T-helper 2 cell (primary cell): ENCODE measurements at regions not wholly inside any gene's neighbourhood (a gene's known extent, or its start where the extent isn't known, plus 50 kb on each side); places are given as distances from the start of the nearest gene placed in this dataset.

ENCODE experiments used
- DNase-seq, 5 experiments: peaks; one replicate each; pipeline versions ENCODE4 v3.0.0 to v3.0.0-alpha.2; 2012 to 2022

GRCh38 chrX:39518476-39519029, 579.2 kb downstream of the BCOR start:
- no peak for DNase-seq

DNA sequence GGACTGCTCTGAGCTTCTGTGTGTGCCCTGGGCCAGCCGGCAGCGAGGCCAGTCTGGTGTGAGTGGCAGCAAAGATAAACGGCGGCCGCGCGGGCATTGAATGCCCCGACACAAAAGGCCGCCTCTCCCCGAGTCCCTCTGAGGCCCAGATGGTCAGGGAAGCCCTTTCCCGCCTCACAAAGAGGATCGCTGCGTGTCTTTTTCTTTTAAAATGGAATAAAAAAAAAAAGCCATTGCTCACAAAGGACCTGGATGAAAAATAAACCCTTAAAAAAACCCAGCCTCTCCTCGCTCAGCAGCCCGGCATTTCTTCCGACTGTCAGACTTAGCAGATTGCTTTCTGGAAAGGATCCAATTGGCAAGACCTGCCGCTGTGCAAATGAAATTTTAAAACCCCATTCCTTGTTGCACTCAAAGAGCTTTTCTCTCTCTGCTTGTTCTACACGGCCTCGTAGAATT, 578.7 kb downstream of the BCOR start:
- DNase-seq, result no peak

DNA sequence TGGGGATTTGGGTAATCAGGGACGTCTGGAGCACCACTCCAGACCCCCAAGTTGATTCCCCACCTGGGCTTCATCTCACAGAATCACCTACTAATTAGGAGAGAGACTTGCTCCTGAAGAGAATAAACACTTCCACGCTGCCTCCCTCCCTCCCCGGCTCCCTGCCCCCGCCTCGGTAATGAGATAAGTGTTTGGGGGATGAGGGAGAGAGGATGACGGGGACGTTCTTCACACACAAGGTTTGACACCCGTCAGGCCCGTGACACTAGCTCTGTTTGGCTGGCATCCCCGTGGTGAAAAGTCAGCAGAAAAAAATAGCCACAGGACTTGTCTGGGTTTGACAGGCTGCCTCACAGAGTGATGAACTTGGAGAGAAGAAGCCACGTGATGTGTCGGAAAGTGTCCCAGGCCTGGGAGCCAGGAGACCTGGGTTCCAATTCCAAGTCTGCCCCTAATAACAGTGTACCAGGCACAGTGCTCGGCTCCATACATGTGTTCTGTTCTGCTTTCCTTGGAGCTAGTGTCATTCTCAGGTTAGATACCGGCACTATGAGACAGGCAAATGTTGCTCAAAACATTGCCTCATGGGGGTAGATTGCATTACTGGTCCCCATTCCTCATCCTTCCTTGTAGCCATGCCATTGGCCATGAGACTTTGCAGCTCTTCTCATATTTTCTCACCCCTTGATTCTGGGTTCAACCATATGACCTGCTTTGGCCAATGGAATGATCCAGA, 578.0 kb downstream of the BCOR start:
- DNase-seq, result no peak

- no peak for DNase-seq
Observed at GRCh38 chrX:39525758-39526157, 572.0 kb downstream of the BCOR start.

- DNase-seq, result no peak
Observed at GRCh38 chrX:39527025-39527424, 570.7 kb downstream of the BCOR start.

DNA sequence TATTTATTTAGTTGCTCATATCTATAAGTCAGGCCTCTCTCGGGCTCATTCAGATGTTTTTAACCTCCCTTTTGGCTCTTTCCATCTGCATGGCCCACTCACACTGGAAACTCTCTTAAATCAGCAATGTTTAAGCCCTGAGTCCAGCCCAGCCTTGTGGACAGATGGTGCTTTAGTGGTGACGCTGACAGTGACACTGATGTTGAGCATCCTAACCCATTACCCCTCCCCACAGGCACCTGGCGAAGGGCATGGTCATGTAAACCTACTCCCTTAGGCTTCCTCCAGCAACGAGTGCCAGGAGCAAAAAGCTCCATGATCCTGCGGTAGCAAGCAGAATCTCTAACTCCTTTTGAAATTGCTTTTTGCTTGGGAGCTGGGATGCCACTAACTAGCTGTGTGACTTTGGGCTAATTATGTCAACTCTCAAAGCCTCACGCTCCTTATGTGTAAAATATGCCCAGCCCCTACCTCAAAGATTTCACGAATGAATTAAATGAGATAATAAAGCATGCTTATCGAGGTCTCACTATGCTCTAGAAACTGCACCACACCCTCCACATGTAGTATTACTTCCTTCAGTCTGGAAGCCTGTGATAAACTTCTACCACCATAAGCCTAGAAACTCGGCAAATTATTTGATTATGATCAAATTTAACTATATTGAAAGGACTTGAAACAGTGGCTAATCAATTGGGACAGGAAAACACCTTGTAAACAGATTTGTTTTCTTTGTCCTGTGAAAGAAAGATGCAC, 569.4 kb downstream of the BCOR start:
- no peak for DNase-seq

- no peak for DNase-seq
Observed at GRCh38 chrX:39532761-39533160, 565.0 kb downstream of the BCOR start.

GRCh38 chrX:39534949-39535348, 562.8 kb downstream of the BCOR start:
- DNase-seq, result no peak

DNA sequence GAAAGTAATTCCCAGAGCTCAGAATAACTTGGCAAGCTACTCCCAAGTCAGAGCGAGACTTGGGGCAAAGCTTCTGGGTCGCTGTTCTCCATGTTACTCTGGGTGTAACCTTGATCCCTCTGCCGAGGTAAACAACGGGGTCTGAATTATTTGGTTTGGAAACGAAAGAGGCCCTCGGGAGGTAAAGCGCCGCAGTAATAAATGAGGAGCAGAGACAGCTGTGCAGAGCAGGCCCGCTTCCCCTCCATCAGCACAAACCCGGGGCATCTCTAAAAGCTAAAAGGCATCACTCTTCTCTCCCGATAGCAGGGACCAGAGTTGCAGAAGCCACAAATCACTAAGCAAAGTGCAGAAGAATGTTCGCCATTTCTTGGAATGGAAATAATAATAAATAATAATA, 561.5 kb downstream of the BCOR start:
- no peak for DNase-seq

- DNase-seq, result no peak
Observed at GRCh38 chrX:39541881-39542280, 555.9 kb downstream of the BCOR start.

- DNase-seq, result no peak
Observed at GRCh38 chrX:39542316-39542715, 555.4 kb downstream of the BCOR start.

GRCh38 chrX:39550795-39551361, 546.9 kb downstream of the BCOR start:
- DNase-seq, result peak in 1 of 5 experiments; percentile 5

DNA sequence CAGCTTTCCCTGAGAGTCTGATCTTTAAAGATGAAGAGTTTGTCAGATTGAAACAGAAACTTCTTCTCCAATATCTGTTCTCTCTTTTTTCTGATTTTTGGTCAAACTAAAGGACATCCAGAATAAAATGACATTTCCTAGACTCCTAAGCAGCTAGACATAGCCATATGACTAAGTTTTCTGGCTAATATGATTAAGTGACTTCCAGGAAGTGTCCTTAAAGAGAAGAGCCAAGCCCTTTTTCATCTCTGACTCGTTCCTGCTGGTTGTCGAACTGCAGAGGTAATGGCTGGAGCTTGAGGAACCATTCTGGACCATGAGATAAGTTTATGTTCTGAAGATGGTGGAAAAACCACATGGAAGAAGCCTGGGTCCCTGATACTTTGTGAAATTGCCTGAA, 546.0 kb downstream of the BCOR start:
- DNase-seq, result no peak

- no peak for DNase-seq
Observed at GRCh38 chrX:39555431-39555830, 542.3 kb downstream of the BCOR start.

GRCh38 chrX:39556056-39556455, 541.7 kb downstream of the BCOR start:
- DNase-seq, result no peak

DNA sequence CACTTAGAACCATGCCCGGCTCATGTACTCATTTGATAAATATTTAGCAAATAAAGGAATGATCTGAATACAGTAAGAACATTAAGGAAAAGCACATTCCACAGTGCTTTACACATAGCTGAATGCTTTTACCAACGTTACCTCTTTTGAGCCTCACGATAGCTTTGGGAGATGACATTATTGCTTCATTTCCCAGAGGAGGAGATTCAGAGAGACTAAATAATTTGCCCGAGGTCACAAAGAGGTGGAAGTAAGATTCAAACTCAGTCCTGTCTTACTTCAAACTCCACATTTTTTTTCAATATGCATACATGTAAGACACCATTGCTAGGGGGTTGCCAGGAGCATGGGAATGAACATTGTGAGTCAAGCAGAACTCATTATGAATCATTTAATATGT, 538.5 kb downstream of the BCOR start:
- DNase-seq, result no peak

- DNase-seq, result no peak
Observed at GRCh38 chrX:39560271-39560670, 537.5 kb downstream of the BCOR start.

DNA sequence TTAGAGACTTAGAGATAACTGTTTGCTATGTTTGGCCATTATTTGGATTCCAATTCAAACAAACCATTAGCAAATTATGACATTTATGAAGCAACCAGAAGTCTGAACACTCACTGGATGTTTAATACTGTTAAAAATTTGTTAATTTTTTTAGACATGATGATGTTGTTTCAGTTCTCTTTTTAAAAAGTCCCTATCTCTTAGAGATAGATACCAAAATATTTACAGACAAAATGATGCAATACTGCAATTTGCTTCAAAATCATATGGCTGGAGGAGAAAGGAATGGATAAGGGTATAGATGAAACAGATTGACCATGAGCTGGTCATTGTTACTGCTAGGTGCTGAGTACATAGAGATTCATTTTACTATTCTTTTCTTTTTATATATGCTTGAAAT, 534.6 kb downstream of the BCOR start:
- no peak for DNase-seq

DNA sequence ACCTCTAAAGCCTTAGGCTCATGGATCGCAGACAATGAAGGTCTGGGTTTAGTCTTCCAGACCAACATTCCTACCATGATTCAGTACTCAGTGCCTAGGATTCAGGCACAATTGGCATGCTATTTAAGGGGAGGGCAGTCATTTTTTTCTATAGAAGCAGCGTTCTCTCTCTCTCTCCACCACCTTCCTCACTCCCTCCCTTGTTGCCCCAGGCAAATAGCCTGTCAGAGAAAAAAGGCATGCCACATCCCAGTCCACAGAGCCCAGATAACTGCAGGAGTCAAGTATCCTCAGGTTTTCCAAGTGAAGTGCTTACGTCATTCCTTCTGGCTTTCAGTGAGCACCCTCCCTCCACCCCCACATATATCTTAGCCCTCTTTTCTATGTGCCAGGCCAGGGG, 533.0 kb downstream of the BCOR start:
- DNase-seq, result no peak

DNA sequence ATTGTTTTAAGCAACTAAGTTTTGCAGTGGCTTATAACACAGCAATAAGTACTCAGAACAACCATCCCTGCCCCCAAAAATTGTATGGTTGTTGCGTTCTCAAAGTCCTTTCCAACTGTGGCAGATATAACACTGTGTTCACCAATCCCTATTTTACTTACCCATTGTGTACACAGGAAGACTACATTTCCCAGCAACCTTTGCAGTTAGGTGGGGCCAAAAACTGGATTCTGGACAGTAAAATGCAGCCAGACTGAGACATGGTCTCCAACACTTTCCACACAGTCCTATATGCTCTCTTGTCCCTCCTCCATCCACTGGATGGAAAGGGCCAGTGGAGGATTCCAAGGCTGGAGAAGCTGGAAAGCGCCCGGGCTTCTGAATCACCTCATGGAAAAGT, 523.6 kb downstream of the BCOR start:
- no peak for DNase-seq

- peak in 1 of 5 experiments; percentile 10 for DNase-seq
Observed at GRCh38 chrX:39576041-39576872, 521.5 kb downstream of the BCOR start.

DNA sequence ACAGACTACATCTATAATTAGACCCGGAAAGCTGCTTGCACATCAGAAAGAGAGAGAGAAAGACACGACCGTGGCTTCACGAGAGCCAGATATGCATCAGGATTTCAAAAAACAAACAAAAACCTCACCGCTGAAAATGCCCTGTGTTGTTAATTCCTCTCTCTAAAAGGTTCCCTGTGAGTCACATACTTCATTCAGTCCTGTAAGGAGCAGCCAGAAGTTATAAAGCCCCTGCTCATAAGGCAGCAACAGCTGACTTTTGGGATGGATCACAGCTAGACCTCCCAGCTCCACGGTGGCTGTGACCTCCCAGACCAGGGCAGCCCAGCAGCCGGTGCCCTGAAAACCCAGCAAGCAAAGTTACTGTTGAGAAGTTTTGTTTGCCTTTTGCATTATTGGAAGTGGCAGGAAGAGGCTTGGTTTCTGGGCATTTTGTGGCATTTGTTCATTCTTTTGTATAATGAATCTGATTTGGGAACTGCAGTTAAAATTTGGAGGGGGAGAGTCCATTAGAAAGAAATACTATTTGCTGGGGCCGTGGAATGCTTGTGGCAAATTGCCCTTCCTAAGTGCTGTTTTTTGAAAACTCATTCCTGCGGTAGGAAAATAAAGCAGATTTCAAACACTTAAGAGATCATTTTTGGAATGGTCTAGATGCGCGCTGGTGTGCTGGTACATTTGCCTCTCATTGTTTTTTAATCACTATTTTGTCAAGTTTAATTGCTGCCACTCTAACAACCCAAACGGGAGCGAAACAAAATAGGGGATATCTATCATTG, 520.4 kb downstream of the BCOR start:
- DNase-seq, result peak in 1 of 5 experiments; percentile 33
